CD4-positive, alpha-beta T cell treated with Interleukin-17A for 1 hour (primary cell): ENCODE measurements at regions not wholly inside any gene's neighbourhood (a gene's known extent, or its start where the extent isn't known, plus 50 kb on each side); places are given as distances from the start of the nearest gene placed in this dataset.

Source experiments
- DNase-seq: peaks from one replicate; pipeline ENCODE4 v3.0.0-alpha.2; 2020

DNA sequence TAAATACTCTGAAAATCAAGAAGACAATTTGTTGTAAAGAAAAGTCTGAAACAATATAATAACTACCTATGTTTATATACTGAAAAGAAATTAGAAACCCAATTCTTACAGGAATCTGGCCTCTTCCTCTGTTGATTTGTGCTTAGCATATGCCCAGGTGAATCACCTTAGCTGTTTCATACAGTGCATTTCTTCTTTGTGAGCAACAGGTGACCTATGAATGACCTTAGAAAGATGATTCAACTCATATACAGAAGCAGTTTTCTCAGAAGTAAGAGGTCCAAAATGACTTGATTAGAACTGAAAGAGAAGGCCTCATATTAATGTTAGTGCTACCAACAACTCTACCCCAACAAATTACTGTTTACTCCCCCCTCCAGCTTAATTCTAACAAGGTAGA is 419.5 kb upstream of the ID4 start:
- no peak for DNase-seq

- DNase-seq, result no peak
Observed at GRCh38 chr6:19424853-19425252, 412.3 kb upstream of the ID4 start.

DNA sequence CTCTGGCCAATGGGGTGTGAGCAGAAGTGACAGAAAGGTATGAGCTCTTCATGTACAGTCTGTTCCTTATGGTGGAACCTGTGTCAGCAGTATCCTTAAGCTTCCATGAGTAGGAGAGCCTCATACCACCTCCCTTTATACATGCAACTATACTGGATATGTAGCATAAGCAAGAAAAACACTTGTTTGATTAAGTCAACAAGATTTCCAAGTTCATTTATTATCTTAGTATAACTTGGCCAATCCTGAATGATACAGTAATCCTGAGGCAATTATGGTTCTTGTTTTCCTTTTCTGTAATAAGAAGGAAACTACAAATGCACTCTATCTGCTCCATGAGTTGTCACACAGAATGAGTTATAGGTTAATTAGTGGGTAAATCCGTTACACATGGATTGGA is 409.6 kb upstream of the ID4 start:
- DNase-seq, result no peak

DNA sequence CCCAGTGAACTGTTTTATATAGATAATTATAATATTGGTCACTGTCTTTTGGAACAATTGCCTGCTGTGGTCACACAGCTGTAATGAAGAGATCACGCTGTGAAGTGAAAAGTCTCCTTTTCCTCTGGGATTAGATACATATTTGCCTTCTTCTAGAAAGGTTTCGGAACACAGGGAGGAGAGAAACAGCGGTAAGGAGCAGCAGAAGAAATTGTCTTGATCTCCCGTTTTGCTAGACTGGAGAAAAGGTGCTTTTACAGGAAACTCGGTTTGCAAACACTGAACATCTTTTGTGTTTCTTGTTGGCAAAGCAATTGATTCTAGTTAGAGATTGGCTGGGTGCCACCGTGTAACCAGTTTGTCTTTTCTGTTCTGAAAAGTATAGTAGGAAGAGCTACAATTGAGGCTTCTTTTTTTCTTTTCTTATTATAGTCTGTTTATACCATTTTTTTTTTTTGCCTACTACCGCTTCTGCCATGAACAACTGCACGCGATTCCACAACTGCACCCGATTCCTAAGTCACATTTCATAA is 404.1 kb upstream of the ID4 start:
- no peak for DNase-seq

- no peak for DNase-seq
Observed at GRCh38 chr6:19434065-19434464, 403.1 kb upstream of the ID4 start.

GRCh38 chr6:19435755-19436154 is 401.4 kb upstream of the ID4 start:
- DNase-seq, result no peak

GRCh38 chr6:19438566-19439353 is 398.4 kb upstream of the ID4 start:
- DNase-seq, result no peak

GRCh38 chr6:19440531-19440930 is 396.6 kb upstream of the ID4 start:
- DNase-seq, result no peak

- DNase-seq, result no peak
Observed at GRCh38 chr6:19443411-19443810, 393.8 kb upstream of the ID4 start.

DNA sequence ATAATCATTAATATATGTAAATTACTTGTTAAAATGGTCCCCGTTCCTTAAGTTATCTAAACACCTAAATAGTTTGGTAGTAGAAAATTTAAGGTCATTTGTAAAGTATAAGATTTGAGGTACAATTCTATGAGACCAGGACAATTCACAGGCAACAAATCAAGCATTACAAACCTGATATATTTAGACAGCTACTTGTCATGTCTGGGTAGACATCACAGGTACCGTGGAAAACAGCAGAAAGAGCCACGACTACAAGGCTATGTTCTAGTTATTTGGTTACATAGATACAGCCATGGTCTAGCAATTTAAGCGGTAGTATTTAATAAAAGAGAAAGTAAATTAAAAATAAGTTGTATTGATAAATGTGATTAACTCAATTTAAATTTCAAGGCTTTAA is 393.1 kb upstream of the ID4 start:
- DNase-seq, result no peak

DNA sequence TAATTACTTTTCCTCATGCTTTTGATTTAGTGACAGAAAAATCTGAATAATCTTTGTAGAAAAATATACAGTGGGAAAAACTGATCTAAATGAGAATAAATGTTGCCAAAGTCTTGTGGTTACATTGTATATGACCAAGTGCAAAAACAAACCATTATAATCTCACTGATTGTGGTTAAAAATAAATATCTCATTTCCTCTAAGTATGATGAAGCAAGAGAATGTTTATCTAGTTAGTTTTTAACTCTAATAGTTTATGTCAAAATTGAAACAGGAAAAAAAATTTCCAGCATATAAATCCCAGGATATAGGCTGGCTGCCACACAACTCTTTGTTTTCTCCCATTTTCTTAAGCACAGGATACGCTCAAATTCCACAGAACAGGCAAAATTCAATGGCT is 392.7 kb upstream of the ID4 start:
- no peak for DNase-seq

DNA sequence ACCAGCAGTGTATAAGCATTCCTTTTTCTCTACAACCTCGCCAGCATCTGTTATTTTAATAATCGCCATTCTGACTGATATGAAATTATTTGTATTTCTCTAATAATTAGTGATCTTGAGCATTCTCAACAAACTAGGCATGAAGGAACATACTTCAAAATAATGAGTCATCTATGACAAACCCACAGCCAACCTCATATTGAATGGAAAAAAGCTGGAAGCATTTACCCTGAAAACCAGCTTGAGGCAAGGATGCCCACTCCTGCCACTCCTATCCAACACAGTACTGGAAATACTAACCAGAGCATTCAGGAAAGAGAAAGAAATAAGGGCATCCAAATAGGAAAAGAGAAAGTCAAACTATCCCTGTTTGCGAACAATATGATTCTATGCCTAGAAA is 390.6 kb upstream of the ID4 start:
- no peak for DNase-seq

DNA sequence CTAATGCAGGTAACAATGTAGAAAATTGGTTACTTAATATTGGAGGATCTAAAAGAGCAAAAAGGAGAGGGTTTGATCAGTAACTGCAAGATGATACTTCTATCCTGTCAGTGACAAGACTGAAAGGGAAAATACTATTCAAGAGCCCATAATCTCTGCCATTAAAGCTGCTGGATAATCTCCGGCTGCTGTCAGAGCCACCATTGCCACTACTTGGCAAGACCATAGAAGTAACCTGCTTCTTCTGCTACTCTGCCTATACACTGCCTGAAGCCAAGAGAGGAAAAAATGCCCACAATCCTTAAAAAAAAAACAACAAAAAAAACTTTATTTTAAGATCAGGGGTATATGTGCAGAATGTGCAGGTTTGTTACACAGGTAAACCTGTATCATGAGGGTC is 386.5 kb upstream of the ID4 start:
- no peak for DNase-seq

DNA sequence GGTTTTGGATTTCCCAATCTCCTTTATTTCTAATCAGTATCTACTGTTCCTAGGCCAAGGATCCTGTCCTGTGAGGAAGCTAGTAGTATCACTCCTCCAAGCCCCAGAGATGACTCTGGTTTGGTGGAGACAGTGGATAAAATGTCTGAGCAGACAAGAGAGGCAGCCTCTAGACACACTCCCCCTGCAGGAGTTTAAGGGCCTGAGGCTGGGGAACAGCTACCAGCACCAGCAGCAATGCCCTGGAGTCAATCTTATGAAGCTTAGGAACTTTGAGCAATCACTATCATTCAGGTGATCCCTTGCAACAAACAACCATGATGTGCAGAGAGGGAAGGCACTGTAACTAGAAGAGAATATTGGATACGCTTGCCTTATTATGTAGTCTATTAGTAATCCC is 384.7 kb upstream of the ID4 start:
- DNase-seq, result no peak

DNA sequence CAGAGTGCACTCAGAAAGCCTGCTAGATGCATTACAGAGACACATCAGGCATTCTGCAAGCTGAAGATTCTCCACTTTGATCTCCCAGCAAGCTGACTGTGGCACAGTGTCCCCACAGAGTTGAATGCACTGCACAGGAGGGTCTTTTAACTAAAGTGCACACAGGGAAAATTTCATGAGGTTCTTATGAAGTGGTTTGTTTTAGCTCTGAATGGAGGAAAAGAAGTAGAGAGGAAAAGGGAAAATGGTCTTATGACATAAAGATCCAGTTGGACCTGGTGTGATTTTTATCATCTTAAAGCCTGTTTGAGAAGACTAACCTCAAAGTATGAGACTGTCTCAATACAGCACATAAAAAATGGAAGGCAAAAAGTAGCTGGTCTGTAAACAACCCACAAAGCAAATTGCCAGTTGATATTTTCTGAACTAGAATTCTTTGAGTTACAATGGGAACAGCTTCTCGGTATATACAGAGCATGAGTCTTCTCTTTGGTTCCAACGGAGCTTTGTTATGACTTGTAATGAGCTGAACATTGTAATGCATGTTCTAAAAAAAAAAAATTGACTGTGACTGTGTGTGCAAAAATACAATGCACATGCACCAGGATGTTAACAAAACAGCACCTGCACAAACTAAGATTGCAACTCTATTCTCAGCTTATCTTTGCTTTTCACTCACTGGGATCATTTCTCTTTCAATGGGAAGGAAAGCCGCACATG is 383.0 kb upstream of the ID4 start:
- DNase-seq, result no peak

GRCh38 chr6:19454721-19455392 is 382.3 kb upstream of the ID4 start:
- no peak for DNase-seq

DNA sequence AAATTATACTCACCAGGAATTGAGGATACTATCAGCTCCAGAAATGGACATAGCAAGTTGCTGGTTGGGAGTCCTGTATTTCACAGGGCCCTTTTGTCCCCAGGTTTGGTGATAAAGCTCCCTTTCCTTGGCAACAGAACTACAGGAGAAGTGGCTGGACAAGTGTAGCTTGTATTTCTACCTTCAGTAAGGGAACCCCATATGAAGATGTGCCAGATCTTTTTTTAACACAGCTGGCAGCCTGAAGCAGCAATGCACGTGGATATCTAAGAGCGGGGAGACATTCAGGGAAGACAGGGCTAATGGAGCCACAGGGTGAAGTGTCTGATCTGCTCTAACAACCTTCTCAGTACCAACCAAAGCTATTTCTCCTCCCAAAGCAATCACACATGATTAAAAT is 373.9 kb upstream of the ID4 start:
- DNase-seq, result no peak

DNA sequence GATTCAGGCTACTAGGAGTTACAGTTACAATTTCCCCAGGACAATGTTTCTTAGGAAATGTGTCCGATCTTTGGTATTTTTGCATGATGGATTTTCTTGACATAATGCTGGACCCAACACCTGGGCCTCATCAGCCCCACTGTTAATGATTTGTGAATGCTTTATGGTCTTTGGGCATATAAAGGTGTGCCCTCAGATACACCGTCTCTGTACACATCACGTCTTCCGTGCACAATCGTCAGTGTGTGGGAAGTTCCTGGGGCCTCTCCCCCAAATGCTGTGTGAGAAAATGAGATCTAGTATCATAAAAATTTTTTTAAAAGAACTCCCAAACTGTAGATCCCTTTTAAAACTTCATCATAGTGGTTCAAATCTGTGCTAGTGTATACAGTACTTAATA is 373.2 kb upstream of the ID4 start:
- no peak for DNase-seq

DNA sequence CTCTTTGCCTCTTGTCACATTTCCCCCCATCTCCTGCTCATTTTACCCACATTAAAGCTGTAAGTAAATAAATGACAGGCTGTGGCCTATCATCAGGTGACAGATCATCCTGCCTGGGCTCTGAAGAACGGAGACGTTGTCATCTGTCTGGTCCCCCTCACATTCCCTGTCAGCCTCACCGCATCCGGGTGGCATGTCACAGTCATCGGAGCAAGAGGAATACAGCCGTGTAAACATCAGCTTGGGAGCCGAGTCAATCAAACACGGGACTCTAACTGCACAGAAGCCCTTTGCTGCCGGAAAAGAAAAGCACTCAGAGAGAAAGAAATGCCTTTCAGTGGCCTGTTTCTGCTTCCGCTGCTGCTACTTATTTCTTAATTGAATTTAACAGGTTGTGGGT is 371.9 kb upstream of the ID4 start:
- no peak for DNase-seq

DNA sequence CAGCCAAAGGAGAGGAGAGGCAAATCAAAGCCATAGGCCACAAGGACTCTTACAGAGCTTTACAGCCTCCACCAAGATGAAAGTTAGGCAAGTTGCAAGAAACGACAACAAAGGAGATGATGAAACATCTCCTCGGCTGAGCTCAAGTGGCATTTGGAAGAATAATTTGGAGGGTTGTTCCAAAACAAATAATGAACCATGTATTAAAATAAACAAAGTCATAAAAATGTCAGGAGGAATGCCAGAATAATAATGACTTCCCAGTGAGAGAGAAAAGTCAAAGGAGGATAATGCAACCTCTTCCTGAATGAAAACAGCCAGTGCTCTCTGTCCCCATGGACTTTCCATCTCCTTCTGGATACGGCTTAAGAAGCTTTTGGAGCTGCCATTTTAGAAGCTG is 371.4 kb upstream of the ID4 start:
- no peak for DNase-seq

DNA sequence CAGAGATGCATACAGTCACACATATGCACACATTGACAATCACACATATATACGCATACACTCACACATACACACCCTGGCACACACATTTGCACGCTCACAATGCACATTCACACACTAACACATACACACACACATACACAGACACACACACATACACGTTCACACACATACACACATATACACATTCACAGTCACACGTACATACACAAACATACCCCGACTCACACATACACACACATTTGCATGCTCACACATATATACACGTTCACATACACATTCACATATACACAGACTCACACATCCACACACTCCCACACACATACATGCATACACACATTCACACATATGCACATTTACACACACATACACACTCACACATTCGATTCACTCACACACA is 366.8 kb upstream of the ID4 start:
- DNase-seq, result no peak

DNA sequence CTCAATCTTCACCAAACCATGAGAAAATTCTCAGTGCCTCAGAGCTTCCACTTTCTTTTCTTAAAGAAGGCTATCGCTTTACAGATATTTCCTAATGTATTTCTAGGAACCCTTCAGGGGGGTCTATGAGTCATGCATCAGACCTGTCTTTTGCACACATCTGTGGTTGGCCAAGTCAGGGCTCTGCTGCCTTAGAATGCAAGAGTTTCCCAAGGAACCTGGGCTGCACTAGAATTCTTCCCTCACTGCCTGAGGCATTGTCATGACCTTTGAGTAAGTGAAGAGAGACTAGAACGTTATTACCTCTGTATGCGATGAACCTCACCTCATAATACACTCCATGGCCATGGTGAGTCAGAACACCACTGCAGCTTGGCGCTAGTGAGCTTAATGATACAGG is 365.0 kb upstream of the ID4 start:
- no peak for DNase-seq

DNA sequence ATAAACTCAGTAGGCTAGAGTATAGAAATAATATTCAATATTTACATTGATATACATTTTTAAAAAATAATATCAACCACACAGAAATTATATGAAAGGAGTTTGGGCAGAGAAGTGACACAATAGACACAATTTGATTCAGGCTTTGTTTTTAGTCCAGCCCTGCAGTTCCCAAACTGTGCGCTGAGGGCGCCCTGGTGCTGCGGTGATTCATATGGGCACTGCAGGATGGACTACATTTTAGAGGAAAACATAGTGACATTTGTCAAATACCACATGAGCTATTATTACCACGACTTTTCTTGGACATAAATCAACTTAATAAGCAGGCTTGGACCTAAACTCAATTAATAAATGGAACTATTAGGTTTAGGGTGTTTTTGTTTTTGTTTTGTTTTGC is 364.3 kb upstream of the ID4 start:
- DNase-seq, result no peak

DNA sequence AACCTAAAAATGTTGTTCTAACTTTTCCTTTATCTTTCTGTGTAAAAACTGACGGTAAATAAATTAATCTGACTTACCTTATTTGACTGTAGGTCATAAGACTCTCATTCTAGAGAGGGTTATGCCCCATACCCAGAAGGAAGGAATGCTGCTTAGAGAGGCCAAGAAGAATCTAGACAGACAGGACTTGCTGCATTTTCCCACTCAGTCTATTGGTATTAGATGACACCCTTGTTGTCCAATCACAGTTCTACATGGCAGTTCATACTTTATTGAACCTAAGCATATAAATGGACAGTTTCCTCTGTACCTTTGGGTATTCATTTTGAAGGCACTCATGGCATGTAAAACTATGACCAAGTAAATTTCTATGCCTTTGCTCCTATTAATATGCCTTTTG is 359.6 kb upstream of the ID4 start:
- DNase-seq, result no peak
